ENCODE measurements at regions not wholly inside any gene's neighbourhood (a gene's known extent, or its start where the extent isn't known, plus 50 kb on each side); places are given as distances from the start of the nearest gene placed in this dataset.
"Not testable (repeated sequence)": the region's sequence is repeated elsewhere in the genome, so short reads cannot be mapped to it uniquely, and the experiment has no call there.

GRCh38 chr2:111406616-111407015 is 285.9 kb downstream of the BCL2L11 start:
- not testable (repeated sequence) for DNase-seq

GRCh38 chr2:111407632-111408194 is 287.0 kb downstream of the BCL2L11 start:
- DNase-seq: not testable (repeated sequence)

- not testable (repeated sequence) for DNase-seq
Measured at GRCh38 chr2:111410868-111411406, 290.2 kb downstream of the BCL2L11 start.

- not testable (repeated sequence) for DNase-seq
Measured at GRCh38 chr2:111411867-111412681, 291.4 kb downstream of the BCL2L11 start.

DNA sequence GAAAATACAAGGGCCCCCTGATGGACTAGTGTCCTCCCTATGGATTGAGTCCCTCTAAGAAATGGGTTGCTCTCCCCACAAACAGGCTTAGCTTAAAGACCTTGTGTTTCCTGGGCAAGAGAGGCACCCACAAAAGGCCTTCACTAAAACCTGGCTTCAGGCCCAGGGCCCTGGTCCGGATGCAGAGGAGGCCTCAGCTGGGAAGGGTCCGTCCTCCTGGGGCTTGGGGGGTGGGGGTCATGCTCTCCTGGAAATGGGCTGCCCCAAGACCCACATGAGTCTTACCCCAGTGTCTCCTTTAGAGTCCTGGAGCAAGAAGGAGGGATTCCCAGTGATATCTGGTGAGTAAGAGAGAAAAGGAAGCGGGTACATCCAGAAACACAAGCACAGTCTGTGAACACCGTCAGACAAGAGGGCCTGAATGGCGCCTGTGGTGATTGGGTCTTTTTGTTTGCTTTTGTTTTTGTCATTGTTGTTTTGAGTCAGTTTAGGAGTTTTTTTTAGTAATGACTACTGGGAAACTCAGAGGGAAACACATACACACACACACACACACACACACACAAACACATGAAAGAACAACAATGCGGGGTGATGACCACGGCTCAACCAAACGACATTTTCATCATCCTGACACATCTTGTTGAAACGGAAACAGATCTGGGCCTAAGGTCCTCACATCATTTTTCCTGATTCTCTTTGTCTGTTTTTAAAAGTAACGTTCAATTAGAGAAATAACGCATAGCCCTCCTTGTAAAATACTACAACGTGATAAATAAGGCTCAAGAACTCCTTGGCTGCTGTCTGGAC is 292.3 kb downstream of the BCL2L11 start:
- not testable (repeated sequence) for DNase-seq

DNA sequence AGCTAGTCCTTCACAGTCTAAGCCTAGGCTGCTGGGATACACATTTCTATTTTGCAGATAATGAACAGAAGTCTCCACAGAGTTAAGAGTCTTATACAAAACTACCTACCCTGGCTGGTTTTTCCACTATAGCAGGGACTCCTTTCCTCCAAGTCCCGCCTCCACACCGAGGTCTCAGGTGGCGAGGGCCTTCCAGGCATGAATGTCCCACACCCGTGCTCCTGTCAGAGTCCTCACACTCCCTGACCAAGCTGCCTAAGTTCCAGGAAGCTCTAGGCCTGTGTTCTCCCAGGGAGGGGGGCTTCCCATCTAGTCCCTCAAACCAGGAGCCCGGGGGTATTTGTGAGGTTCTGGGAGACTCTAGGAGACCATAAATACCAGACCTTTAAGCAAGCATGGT is 293.2 kb downstream of the BCL2L11 start:
- DNase-seq: not testable (repeated sequence)

- not testable (repeated sequence) for DNase-seq
Measured at GRCh38 chr2:111415765-111416743, 295.3 kb downstream of the BCL2L11 start.

DNA sequence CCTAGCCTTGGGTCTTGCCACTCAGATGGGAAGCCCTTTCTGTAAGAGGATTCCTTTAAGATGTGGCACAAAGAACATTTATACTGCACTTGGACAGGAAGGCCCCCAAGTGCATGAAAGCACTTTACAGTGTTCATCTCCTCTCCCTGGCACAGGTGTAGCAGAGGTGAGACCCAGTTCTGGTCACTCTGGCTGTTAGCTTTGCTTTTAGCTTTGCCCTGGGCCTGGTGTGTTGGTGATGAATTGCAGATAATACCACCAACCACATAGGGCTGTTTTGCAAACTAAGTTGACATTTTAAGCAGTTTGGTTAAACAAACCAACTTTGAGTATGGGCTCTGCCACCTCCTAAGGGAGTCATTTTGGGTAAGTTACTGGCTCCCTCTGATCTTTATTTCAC is 296.3 kb downstream of the BCL2L11 start:
- not testable (repeated sequence) for DNase-seq

- DNase-seq: not testable (repeated sequence)
Measured at GRCh38 chr2:111418091-111418875, 297.6 kb downstream of the BCL2L11 start.

DNA sequence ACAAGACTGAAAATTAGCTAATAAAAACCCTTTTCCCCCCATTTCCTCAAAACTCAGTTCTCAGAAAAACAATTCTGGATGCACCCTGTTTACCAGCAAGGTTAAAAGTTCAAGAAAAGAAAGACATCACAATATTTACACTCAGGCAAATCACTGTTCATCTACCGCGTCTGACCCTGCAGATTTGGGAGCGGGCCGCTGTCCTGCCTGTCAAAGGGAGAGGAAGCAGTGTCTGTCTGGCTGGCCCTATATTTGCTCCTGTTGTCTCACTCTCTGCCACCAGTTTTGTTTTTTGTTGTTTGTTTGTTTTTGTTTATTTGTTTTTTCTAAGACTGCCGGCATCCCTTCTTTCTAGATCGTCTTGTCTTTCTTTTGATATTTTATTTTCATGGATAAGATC is 299.4 kb downstream of the BCL2L11 start:
- DNase-seq: not testable (repeated sequence)

- DNase-seq: not testable (repeated sequence)
Measured at GRCh38 chr2:111420835-111421234, 300.1 kb downstream of the BCL2L11 start.

- peak in 1 of 2 experiments; percentile 13 for DNase-seq
Measured at GRCh38 chr2:111421949-111422348, 301.2 kb downstream of the BCL2L11 start.

- DNase-seq: peak in 1 of 2 experiments; percentile 16
Measured at GRCh38 chr2:111422562-111422961, 301.8 kb downstream of the BCL2L11 start.

DNA sequence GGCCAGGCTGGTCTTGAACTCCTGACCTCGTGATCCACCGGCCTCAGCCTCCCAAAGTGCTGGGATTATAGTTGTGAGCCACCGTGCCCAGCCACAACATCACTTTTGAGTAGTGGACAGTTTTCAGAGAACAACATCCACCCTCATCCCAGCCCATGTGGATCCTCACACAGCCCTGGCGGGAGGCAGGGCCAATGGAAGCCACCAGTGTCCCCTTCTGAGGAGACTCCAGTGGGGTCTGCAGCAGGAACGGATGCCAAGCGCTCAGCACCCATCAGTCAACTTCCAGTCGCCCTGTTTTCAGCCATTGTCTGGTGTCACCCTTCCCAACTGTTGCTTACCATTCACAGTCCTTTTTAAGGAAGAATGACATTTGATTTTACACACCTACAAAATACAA is 302.5 kb downstream of the BCL2L11 start:
- DNase-seq: not testable (repeated sequence)

- DNase-seq: not testable (repeated sequence)
Measured at GRCh38 chr2:111424176-111424575, 303.5 kb downstream of the BCL2L11 start.

DNA sequence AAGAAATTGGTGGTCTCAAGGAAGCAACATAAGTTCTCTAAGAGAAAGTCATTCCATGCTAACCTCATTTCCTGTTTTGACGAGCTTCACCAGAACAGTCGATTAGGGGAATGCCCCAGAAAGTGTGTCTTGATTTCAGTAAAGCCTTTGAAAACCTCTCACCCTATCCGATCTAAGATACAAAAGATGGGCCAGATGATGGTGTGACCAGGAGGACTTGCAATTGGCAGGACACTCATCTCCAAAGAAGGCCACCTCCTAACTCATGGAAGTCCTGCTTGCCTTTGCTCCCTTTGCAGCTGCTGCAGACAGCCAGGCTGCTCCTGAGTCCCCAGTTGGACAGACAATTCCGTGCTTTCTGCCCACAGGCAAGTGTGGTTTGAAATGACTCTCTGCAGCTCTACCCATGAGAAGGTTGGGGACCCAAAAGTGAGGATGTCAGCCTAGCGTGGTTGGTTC is 304.2 kb downstream of the BCL2L11 start:
- DNase-seq: peak; percentile 85 to 86

DNA sequence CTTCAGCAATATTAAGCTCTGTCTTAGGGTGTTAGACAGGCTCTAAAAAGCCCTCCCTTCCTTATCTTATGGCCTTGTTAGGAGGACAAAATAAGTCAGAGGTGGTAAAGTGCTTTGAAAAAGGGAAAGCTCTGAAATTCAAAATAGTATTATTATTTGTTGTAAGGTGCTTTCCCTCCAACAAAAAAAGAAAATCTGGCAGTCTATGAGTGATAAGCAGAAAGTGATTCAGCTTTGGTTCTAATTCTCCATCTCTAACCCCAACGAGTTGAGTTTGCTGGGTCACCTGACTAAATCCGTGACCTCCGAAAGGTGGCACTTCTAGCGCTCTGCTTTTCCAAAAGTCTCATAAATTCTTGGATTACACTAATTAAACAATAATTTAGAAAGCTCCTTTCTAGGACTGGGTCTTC is 305.1 kb downstream of the BCL2L11 start:
- peak; percentile 48 to 59 for DNase-seq

- DNase-seq: peak in 1 of 2 experiments; percentile 18
Measured at GRCh38 chr2:111427346-111427745, 306.6 kb downstream of the BCL2L11 start.

GRCh38 chr2:111428915-111429314 is 308.2 kb downstream of the BCL2L11 start:
- DNase-seq: peak in 1 of 2 experiments; percentile 35

GRCh38 chr2:111429353-111429752 is 308.6 kb downstream of the BCL2L11 start:
- peak in 1 of 2 experiments; percentile 57 for DNase-seq

Measured in activated T-cell treated with anti-CD3 and anti-CD28 coated beads, Interleukin-2, amount 50 U/mL, for 48 hours (primary cell).